ENCODE measurements at regions not wholly inside any gene's neighbourhood (a gene's known extent, or its start where the extent isn't known, plus 50 kb on each side); places are given as distances from the start of the nearest gene placed in this dataset.
"Not testable (repeated sequence)": the region's sequence is repeated elsewhere in the genome, so short reads cannot be mapped to it uniquely, and the experiment has no call there.

DNA sequence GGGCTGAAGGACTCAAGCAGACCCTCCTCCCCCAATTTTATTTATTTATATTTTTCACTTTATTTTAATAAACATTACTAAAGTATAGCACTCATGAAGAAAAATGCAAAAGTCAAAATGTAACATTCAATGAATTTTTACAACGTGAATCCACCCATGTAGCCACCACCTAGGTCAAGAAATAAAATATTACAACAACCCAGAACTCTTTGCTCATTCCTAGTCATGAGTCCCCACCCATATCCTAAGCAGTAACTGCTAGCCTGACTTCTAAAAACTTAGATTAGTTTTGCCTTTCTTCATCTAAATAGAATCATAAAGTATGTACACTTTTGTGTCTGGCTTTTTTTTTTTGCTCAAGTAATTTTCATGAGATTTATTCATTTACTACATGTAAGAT lies 86.9 kb upstream of the CRY1 start:
- ATAC-seq (ENCODE audit: low FRiP score) = no peak
- no peak for DNase-seq (ENCODE audit: low spot score)
- no peak for TF ChIP-seq CTCF (IDR thresholded peaks at IDR 0.05)

- ATAC-seq (ENCODE audit: low FRiP score) = no peak
- no peak for DNase-seq (ENCODE audit: low spot score)
- no peak for TF ChIP-seq CTCF (IDR thresholded peaks at IDR 0.05)
These were observed 91.1 kb upstream of the CRY1 start for GRCh38 chr12:107184359-107184930.

DNA sequence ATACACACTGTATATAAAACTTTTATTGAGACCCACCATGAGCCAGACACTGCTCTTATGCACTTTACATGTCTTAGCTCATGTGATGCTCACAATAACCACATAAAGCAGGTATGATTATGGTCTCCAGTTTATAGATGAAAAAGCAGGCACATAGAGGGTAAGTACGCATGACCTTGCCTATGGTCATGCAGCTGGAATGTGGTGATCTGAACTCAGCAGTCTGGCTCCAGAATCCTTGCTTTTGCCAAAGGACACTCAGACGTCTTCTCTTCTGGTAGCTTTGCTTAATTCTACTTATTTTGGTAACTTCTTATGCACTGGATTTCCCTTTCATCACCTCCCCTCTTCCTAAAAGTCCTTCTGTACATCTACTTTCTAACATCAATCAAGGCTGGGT lies 103.3 kb upstream of the CRY1 start:
- TF ChIP-seq CTCF (IDR thresholded peaks at IDR 0.05) = no peak
- ATAC-seq (ENCODE audit: low FRiP score) = no peak

DNA sequence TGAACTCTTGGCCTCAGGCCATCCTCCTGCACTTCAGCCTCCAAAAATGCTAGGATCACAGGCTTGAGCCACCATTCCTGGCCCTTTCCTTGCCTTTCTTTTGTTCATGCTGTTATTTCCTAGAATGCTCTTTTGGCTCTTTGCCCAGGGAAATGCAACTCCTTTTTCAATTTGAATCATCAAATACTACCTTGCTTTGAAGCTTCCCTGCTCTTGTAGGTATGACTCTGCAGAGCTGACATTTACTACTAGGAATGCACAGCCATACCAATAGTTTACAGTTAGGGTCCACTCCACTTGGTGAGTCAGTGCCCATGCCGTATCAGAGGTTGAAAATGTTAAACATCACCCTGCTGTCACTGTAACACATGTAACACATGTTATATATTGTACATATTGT lies 107.0 kb upstream of the CRY1 start:
- TF ChIP-seq CTCF (IDR thresholded peaks at IDR 0.05) = no peak
- DNase-seq (ENCODE audit: low spot score) (no peak), ATAC-seq (ENCODE audit: low FRiP score) (no peak)

More for the DNA sequence above, 103.3 kb upstream of the CRY1 start:
- no peak for DNase-seq (ENCODE audit: low spot score)

GRCh38 chr12:107207931-107208525 lies 114.7 kb upstream of the CRY1 start:
- DNase-seq (ENCODE audit: low spot score) (no peak), ATAC-seq (ENCODE audit: low FRiP score) (no peak)
- no peak for TF ChIP-seq CTCF (IDR thresholded peaks at IDR 0.05)

DNA sequence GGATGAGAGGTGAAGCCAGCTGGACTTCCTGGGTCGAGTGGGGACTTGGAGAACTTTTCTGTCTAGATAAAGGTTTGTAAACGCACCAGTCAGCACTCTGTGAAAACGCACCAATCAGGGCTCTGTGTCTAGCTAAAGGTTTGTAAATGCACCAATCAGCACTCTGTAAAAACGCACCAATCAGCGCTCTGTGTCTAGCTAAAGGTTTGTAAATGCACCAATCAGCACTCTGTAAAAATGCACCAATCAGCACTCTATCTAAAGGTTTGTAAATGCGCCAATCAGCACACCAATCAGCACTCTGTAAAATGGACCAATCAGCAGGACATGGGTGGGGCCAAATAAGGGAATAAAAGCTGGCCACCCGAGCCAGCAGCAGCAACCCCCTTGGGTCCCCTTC lies 116.4 kb upstream of the CRY1 start:
- DNase-seq (ENCODE audit: low spot score); ATAC-seq (ENCODE audit: low FRiP score): not testable (repeated sequence)

GRCh38 chr12:107214373-107214773 lies 121.0 kb upstream of the CRY1 start:
- not testable (repeated sequence) for DNase-seq (ENCODE audit: low spot score); ATAC-seq (ENCODE audit: low FRiP score)

DNA sequence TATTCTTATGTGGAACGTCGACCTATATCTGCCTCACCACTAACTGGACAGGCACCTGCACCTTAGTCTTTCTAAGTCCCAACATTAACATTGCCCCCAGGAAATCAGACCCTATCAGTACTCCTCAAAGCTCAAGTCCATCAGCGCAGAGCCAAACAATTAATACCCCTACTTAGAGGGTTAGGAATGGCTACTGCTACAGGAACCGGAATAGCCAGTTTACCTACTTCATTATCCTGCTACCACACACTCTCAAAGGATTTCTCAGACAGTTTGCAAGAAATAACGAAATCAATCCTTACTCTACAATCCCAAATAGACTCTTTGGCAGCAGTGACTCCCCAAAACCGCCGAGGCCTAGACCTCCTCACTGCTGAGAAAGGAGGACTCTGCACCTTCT lies 123.1 kb upstream of the CRY1 start:
- not testable (repeated sequence) for DNase-seq (ENCODE audit: low spot score); ATAC-seq (ENCODE audit: low FRiP score)

GRCh38 chr12:107219301-107219700 lies 126.0 kb upstream of the CRY1 start:
- no peak for TF ChIP-seq CTCF (IDR thresholded peaks at IDR 0.05)
- ATAC-seq (ENCODE audit: low FRiP score) = no peak
- DNase-seq (ENCODE audit: low spot score) = no peak

Measured in omental fat pad (tissue), 3 donors.